ENCODE measurements at regions not wholly inside any gene's neighbourhood (a gene's known extent, or its start where the extent isn't known, plus 50 kb on each side); places are given as distances from the start of the nearest gene placed in this dataset.
"Not testable (repeated sequence)": the region's sequence is repeated elsewhere in the genome, so short reads cannot be mapped to it uniquely, and the experiment has no call there.

DNA sequence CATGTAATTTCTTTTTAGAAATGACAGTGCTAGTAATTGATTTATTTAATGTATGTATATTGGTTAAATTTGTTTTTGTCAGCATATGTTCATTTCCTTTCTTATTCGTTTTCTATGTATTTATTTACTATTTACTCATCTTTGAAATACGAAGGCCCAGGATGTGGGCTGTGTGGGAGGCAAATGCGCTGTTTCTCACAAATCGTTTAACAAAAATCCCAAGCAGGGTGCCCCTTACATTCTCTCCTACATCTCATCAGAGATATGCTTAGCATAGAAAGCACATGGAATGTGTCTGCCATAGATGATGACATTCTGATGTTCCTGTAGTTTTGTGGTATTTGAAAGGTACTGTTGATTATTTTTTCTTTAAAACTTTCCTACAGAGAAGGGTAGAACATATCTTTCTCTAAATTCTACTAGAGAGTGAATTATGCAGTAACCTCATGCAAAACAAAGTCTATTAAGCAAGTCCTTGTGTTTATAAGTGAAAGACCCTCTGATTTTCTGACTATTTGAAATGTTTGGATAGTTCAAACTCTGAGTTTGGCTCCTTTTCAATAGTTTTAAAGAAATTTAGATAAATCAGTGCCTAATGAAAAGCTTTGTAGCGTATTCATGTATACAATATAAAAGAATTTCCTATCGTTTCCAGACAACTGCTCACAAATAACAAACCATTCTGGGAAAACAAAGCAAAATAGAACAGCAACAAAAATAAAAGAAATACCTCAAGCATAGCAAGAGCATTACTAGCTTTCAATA lies 111.1 kb upstream of the VGLL3 start:
- CTCF ChIA-PET = no interaction called here
- TF ChIP-seq, protein P1, sequence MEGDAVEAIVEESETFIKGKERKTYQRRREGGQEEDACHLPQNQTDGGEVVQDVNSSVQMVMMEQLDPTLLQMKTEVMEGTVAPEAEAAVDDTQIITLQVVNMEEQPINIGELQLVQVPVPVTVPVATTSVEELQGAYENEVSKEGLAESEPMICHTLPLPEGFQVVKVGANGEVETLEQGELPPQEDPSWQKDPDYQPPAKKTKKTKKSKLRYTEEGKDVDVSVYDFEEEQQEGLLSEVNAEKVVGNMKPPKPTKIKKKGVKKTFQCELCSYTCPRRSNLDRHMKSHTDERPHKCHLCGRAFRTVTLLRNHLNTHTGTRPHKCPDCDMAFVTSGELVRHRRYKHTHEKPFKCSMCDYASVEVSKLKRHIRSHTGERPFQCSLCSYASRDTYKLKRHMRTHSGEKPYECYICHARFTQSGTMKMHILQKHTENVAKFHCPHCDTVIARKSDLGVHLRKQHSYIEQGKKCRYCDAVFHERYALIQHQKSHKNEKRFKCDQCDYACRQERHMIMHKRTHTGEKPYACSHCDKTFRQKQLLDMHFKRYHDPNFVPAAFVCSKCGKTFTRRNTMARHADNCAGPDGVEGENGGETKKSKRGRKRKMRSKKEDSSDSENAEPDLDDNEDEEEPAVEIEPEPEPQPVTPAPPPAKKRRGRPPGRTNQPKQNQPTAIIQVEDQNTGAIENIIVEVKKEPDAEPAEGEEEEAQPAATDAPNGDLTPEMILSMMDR (IDR thresholded peaks at IDR 0.05; ENCODE audit: insufficient read depth, low read length, missing control alignments) = no peak
- DNase-seq (ENCODE audit: low read depth, low spot score) = no peak
- H3K4me3 ChIP-seq (ENCODE audit: low read depth, low read length) = no peak overlapping the region
- POLR2A ChIA-PET = no interaction called here

DNA sequence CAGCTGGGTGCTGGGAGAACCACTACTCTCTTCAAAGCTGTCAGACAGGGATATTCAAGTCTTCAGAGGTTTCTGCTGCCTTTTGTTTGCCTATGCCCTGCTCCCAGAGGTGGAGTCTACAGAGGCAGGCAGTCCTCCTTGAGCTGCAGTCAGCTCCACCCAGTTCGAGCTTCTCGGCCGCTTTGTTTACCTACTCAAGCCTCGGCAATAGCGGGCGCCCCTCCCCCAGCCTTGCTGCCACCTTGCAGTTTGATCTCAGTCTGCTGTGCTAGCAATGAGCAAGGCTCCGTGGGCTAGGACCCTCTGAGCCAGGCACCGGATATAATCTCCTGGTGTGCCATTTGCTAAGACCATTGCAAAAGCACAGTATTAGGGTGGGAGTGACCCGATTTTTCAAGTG lies 106.8 kb upstream of the VGLL3 start:
- CTCF ChIA-PET; DNase-seq (ENCODE audit: low read depth, low spot score); H3K4me3 ChIP-seq (ENCODE audit: low read depth, low read length); POLR2A ChIA-PET: not testable (repeated sequence)

DNA sequence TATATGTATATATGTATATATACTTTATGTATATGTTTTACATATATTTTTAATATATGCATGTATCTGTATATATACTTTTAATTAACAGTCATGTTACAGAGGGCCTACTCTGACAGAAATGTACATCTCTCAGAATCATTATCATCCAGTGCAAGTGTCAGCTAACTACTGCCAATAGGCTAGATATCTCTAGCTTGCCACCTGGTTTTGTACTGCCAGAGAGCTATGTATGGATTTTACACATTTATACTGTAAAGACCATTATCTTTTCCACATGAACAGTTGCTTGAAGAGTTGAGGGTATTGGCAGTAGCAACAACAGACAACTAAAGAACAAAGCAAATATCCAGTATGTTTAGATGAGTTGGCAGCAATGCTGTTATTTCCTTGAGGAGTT lies 99.7 kb upstream of the VGLL3 start:
- H3K4me3 ChIP-seq (ENCODE audit: low read depth, low read length) = no peak overlapping the region
- no peak for DNase-seq (ENCODE audit: low read depth, low spot score)
- ChIA-PET CTCF (interaction anchor here (0.8 to 2.1 kb wide), 8 partner anchors 8 to 912 kb away, joined by 3 to 7 read pairs (median 4); no protein-coding TSS in a partner anchor), POLR2A (no interaction called here)
- TF ChIP-seq, protein P1 (IDR thresholded peaks at IDR 0.05; ENCODE audit: insufficient read depth, low read length, missing control alignments) = no peak

DNA sequence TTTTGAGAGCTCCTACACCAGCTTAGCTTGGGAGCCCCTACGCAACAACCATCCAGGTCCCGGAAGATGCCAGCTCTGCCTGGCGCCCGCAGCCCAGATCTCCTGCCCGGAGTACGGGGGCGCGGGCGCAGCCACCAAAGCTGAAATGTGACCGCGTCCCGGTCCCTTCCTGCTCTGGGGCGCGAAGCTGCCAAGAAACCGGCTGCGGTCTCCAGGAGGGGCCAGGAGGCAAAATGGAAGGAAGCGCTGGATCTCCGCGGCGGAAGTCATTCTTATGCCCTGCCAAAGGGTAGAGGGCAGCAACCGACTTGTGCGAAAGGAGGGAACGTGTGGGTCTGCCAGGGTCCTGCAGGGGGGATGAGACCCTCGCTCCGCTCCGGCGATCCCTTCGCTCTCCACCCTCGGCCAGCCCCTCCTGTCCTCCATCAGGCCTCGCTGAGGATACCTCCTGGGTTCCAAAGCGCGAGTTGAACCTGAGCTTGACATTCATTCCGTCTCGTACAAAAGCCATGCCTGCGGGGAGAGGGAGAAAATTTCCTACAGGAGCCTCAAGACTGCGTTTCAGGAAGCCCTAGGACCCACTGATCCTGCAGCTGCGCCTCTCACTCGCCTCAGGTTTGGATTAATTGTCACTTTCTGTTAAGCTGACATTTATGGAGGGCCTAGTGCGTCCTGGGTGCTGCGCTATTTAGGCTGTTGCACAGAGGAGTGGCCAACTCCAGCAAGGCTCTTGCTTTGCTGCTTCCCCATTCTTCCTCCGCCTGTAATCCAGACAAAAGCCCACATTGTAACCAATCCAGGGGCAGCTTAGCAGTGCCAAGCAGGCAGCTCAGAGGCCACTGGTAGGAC lies 98.3 kb upstream of the VGLL3 start:
- POLR2A ChIA-PET = interaction anchor here (0.7 to 1.3 kb wide), 4 partner anchors 151 to 321 kb away, joined by 3 to 4 read pairs (median 3); no protein-coding TSS in a partner anchor
- DNase-seq (ENCODE audit: low read depth, low spot score) = peak; percentile 50
- TF ChIP-seq, protein P1 (IDR thresholded peaks at IDR 0.05; ENCODE audit: insufficient read depth, low read length, missing control alignments) = no peak
- peak overlapping the region; percentile 60 for H3K4me3 ChIP-seq (ENCODE audit: low read depth, low read length)
- CTCF ChIA-PET = interaction anchor here (0.9 to 2.1 kb wide), 6 partner anchors 9 to 321 kb away, joined by 4 to 16 read pairs (median 4); no protein-coding TSS in a partner anchor

DNA sequence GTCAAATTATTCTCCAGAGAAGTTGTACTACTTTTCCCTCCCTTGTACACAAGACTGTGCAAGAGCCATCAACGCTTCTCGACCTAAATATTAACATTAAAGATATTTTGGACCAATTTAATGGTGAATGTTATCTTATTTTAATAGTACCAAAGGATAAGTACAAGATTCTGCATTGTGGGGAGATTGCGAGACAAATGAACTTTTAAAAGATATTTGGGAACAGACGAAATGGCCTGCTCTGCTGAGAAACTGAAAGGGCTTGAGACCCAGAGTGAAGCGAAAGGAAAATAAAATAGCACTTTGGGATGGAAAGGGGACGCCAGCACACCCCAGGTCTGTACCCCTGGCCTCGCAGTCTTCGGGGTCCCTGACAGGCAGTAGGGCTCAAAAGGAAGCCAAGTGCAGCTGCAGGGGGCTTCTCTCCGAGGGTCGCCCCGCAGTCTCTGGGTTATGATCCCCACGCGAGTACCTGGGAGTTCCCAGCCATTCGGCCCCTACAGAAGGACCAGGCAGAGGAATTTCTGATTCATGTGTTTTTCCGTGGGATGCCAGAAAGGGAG lies 97.6 kb upstream of the VGLL3 start:
- H3K4me3 ChIP-seq (ENCODE audit: low read depth, low read length) = peak overlapping the region; percentile 60
- ChIA-PET POLR2A (interaction anchor here (1.3 kb wide), 1 partner anchor 321 kb away, joined by 4 read pairs; no protein-coding TSS in a partner anchor), CTCF (interaction anchor here (0.9 to 7.6 kb wide), 6 partner anchors 79 to 320 kb away, joined by 4 to 149 read pairs (median 6); no protein-coding TSS in a partner anchor)
- TF ChIP-seq, protein P1 (IDR thresholded peaks at IDR 0.05; ENCODE audit: insufficient read depth, low read length, missing control alignments) = no peak
- no peak for DNase-seq (ENCODE audit: low read depth, low spot score)

DNA sequence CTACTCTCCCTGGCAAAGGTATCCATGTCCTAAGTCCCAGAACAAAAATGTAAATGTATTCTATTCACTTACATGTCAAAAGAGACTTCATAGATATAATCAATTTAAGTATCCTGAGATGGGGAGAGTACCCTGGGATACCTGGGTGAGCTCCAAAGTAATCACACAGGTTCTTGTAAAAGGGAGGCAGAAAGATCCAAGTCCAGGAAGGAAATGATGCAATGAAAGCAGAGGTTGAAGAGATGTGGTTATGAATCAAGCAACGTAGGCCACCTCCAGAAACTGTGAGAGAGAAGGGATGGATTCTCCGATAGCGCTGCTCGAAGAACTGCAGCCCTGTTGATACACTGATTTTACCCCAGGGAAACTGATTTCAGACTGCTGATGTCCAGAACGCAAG lies 93.9 kb upstream of the VGLL3 start:
- no peak for DNase-seq (ENCODE audit: low read depth, low spot score)
- CTCF ChIA-PET = interaction anchor here (0.9 to 9.8 kb wide), 14 partner anchors 11 to 382 kb away, joined by 3 to 165 read pairs (median 5); no protein-coding TSS in a partner anchor
- no peak overlapping the region for H3K4me3 ChIP-seq (ENCODE audit: low read depth, low read length)
- TF ChIP-seq, protein P1 (IDR thresholded peaks at IDR 0.05; ENCODE audit: insufficient read depth, low read length, missing control alignments) = no peak
- POLR2A ChIA-PET = no interaction called here

Data from AG04449 (cell line).